Endothelial cell of umbilical vein (primary cell): ENCODE measurements at regions not wholly inside any gene's neighbourhood (a gene's known extent, or its start where the extent isn't known, plus 50 kb on each side); places are given as distances from the start of the nearest gene placed in this dataset.

Experiments
- BruUV-seq: library from RNA; stranded (reverse); fragments of 400-500 nt; replicated peaks from 2 replicates; lab custom pipeline; 2021; lab: Mats Ljungman, UMichigan
- CTCF ChIA-PET: fragments of 300-600, 350-600 bp; sonication (Branson Sonifier 250); formaldehyde crosslinking; loops from one replicate; lab custom pipeline; 2021; ENCODE audit warnings: antibody characterized with exemption, inconsistent platforms; lab: Charles Lee
- POLR2A ChIA-PET: fragments of 300-600, 350-600 bp; sonication (Branson Sonifier 250); formaldehyde crosslinking; loops from one replicate; lab custom pipeline; 2021; ENCODE audit warnings: antibody characterized with exemption, inconsistent platforms; lab: Charles Lee
- DNase-seq: peaks from one replicate; pipeline ENCODE4 v3.0.0-alpha.2; 2011; ENCODE audit warnings: low read depth, low spot score
- FAIRE-seq: peaks from 2 replicates; lab custom pipeline; 2011; peaks lifted over from hg19 to GRCh38; lab: Jason Lieb, UNC
- H2AFZ ChIP-seq: 2 replicates; pipeline ENCODE4 v1.6.0; 2012; ENCODE audit warnings: low read depth, low read length, control low read depth, inconsistent platforms
- H3K27ac ChIP-seq: 2 replicates; pipeline ENCODE4 v1.5.1; 2011; ENCODE audit warnings: low read depth, mild to moderate bottlenecking, control low read depth, low read length, moderate library complexity; ENCODE audit not compliant: insufficient read depth
- H3K27me3 ChIP-seq, 2 experiments: 2 replicates each; pipeline versions ENCODE4 v1.6.0 to v1.6.1; 2011; ENCODE audit warnings: low read length in 2 of 2, mixed read lengths in 1 of 2; ENCODE audit not compliant: control insufficient read depth in 2 of 2, insufficient read depth in 2 of 2
- H3K36me3 ChIP-seq, 2 experiments: 2 replicates in 1 of 2; 3 replicates in 1 of 2; pipeline ENCODE4 v1.5.1; 2011; ENCODE audit warnings: low read length in 2 of 2, mild to moderate bottlenecking in 1 of 2, moderate library complexity in 1 of 2; ENCODE audit not compliant: control insufficient read depth in 2 of 2, insufficient read depth in 2 of 2; ENCODE audit errors: extremely low read depth in 1 of 2
- H3K4me1 ChIP-seq: 3 replicates; pipeline ENCODE4 v1.5.1; 2011; ENCODE audit warnings: mild to moderate bottlenecking, low read length; ENCODE audit not compliant: control insufficient read depth, insufficient read depth; ENCODE audit errors: extremely low read depth
- H3K4me2 ChIP-seq: 2 replicates; pipeline ENCODE4 v1.6.1; 2011; ENCODE audit warnings: low read length, control low read depth, mixed read lengths; ENCODE audit not compliant: insufficient read depth
- H3K4me3 ChIP-seq, 3 experiments: fragments of 200-600 bp in 1 of 3; sonication (generic), shearing (Covaris generic) in 1 of 3; replicated peaks in 1 of 3; 2 replicates each; pipeline ENCODE4 v1.5.1; 2011 to 2016; ENCODE audit warnings: control low read depth in 3 of 3, low read length in 3 of 3, mild to moderate bottlenecking in 2 of 3, inconsistent platforms in 1 of 3, low read depth in 1 of 3, moderate library complexity in 1 of 3; ENCODE audit not compliant: insufficient read depth in 1 of 3
- H3K79me2 ChIP-seq: 2 replicates; pipeline ENCODE4 v1.6.0; 2012; ENCODE audit warnings: low read length, inconsistent platforms; ENCODE audit not compliant: control insufficient read depth, insufficient read depth
- H3K9ac ChIP-seq: replicated peaks from 2 replicates; pipeline ENCODE3; 2011; ENCODE audit warnings: low read length, control low read depth; ENCODE audit not compliant: insufficient read depth; ENCODE audit errors: extremely low read depth
- H3K9me1 ChIP-seq: replicated peaks from 3 replicates; pipeline ENCODE4 v1.6.0; 2011; ENCODE audit warnings: mild to moderate bottlenecking, low read length; ENCODE audit not compliant: control insufficient read depth, insufficient read depth; ENCODE audit errors: extremely low read depth
- H3K9me3 ChIP-seq: replicated peaks from 2 replicates; pipeline ENCODE4 v1.5.1; 2012; ENCODE audit warnings: low read length, inconsistent platforms; ENCODE audit not compliant: control insufficient read depth, insufficient read depth
- H4K20me1 ChIP-seq: replicated peaks from 2 replicates; pipeline ENCODE3; 2011; ENCODE audit warnings: mild to moderate bottlenecking, low read length; ENCODE audit not compliant: control insufficient read depth, insufficient read depth; ENCODE audit errors: extremely low read depth
- EZH2 ChIP-seq: IDR thresholded peaks from 2 replicates; pipeline ENCODE4 v1.6.1; 2012; ENCODE audit warnings: borderline replicate concordance, low read depth, mild to moderate bottlenecking, moderate library complexity, low read length, inconsistent platforms; ENCODE audit not compliant: severe bottlenecking
- FOS ChIP-seq: IDR thresholded peaks from 2 replicates; pipeline ENCODE4 v1.6.1; 2011; ENCODE audit warnings: mild to moderate bottlenecking, low read length, moderate library complexity, borderline replicate concordance; ENCODE audit not compliant: insufficient read depth
- GATA2 ChIP-seq: IDR thresholded peaks from 2 replicates; pipeline ENCODE4 v1.7.0; 2011; ENCODE audit warnings: low read depth, mild to moderate bottlenecking, moderate library complexity, mixed read lengths, low read length; ENCODE audit not compliant: insufficient read length, insufficient read depth
- JUN ChIP-seq: IDR thresholded peaks from 2 replicates; pipeline ENCODE4 v1.6.1; 2011; ENCODE audit warnings: borderline replicate concordance, low read depth; ENCODE audit not compliant: insufficient read length, insufficient read depth
- MAX ChIP-seq: IDR thresholded peaks from 2 replicates; pipeline ENCODE4 v1.6.1; 2011; ENCODE audit not compliant: insufficient read depth, insufficient read length
- MYC ChIP-seq: IDR thresholded peaks from one replicate; pipeline ENCODE4 v1.6.1; 2011; ENCODE audit warnings: mild to moderate bottlenecking, low read depth, low read length
- POLR2AphosphoS5 ChIP-seq: IDR thresholded peaks from 2 replicates; pipeline ENCODE4 v1.6.1; 2012; ENCODE audit warnings: low read depth, mild to moderate bottlenecking, control low read depth, low read length, moderate library complexity; ENCODE audit not compliant: insufficient read depth
- dilution Hi-C: fragments of 300-500 bp; cut with MboI; formaldehyde crosslinking; loops from one replicate; pipeline ENCODE4 v1.15.0; 2019; ENCODE audit warnings: low sequenced_read_pairs; ENCODE audit not compliant: extremely low pct_ligation_motif_present
- intact Hi-C: fragments of 100-400 bp; cut with micrococcal nuclease; formaldehyde crosslinking; loops from one replicate; pipeline ENCODE4 v1.10.0; 2022

- Histone ChIP-seq H3K4me2 (no peak overlapping the region), H4K20me1 (no peaks in the 10 kb centered on the region), H3K27ac (no peak overlapping the region), H3K36me3 (no peaks in the 10 kb centered on the region), H3K27me3 (no peaks in the 10 kb centered on the region), H3K9me1 (no peaks in the 10 kb centered on the region), H2AFZ (no peak overlapping the region), H3K9ac (no peak overlapping the region), H3K9me3 (no peaks in the 10 kb centered on the region), H3K79me2 (no peaks in the 10 kb centered on the region), H3K4me1 (no peaks in the 10 kb centered on the region), H3K4me3 (no peak overlapping the region)
- FAIRE-seq (no peak), DNase-seq (no peak)
- intact Hi-C loops: no loop called here
- TF ChIP-seq POLR2AphosphoS5 (no peak), MAX (no peak), JUN (no peak)
- BruUV-seq: no TSS peak
- CTCF ChIA-PET: no interaction called here
- POLR2A ChIA-PET: no interaction called here
- dilution Hi-C loops: no loop called here
Observed at GRCh38 chrX:117063224-117063623, 600.4 kb upstream of the CT83 start.

- no peaks in the 10 kb centered on the region for H4K20me1 ChIP-seq
- no peaks in the 10 kb centered on the region for H3K4me1 ChIP-seq
- no peaks in the 10 kb centered on the region for H3K27me3 ChIP-seq
- no peaks in the 10 kb centered on the region for H3K36me3 ChIP-seq
- DNase-seq (no peak), FAIRE-seq (no peak)
- H3K79me2 ChIP-seq: no peaks in the 10 kb centered on the region
- H2AFZ ChIP-seq: no peak overlapping the region
- no peak overlapping the region for H3K4me3 ChIP-seq
- no peaks in the 10 kb centered on the region for H3K9me1 ChIP-seq
- ChIA-PET POLR2A (no interaction called here), CTCF (no interaction called here)
- intact Hi-C loops: no loop called here
- dilution Hi-C loops: no loop called here
- H3K9me3 ChIP-seq: no peaks in the 10 kb centered on the region
- BruUV-seq: no TSS peak
- TF ChIP-seq MAX: no peak
- no peak for TF ChIP-seq JUN
- TF ChIP-seq POLR2AphosphoS5: no peak
- no peak for TF ChIP-seq GATA2
- TF ChIP-seq EZH2: no peak
- no peak for TF ChIP-seq FOS
- no peak for TF ChIP-seq MYC
- no peak overlapping the region for H3K27ac ChIP-seq
- no peak overlapping the region for H3K9ac ChIP-seq
- H3K4me2 ChIP-seq: no peak overlapping the region
Observed at GRCh38 chrX:117059848-117060247, 597.1 kb upstream of the CT83 start.
